Peyer's patch (tissue), 4 donors: ENCODE measurements at regions not wholly inside any gene's neighbourhood (a gene's known extent, or its start where the extent isn't known, plus 50 kb on each side); places are given as distances from the start of the nearest gene placed in this dataset.

Source experiments
- DNase-seq, 3 donors: peaks; one replicate each; pipeline ENCODE4 v3.0.0-alpha.2; 2017 to 2019
- H3K27ac ChIP-seq, 4 donors: fragments of 200-600 bp; sonication (generic); one replicate each; pipeline ENCODE4 v1.5.1; 2016 to 2019
- H3K27me3 ChIP-seq, 2 donors: fragments of 200-600 bp; sonication (generic); one replicate each; pipeline ENCODE4 v1.5.1; 2019
- H3K36me3 ChIP-seq, 3 donors: fragments of 200-600 bp; sonication (generic); one replicate each; pipeline ENCODE4 v1.5.1; 2016 to 2019
- H3K4me1 ChIP-seq, 4 donors: fragments of 200-600 bp; sonication (generic); one replicate each; pipeline ENCODE4 v1.5.1; 2016 to 2019
- H3K4me3 ChIP-seq, 4 donors: fragments of 200-600 bp; sonication (generic); 1 replicate in 3 of 4; 2 replicates in 1 of 4; pipeline ENCODE4 v1.5.1; 2016 to 2019; ENCODE audit warnings: mild to moderate bottlenecking in 1 of 4
- H3K9me3 ChIP-seq, 4 donors: fragments of 200-600 bp; sonication (generic); one replicate each; pipeline ENCODE4 v1.5.1; 2016 to 2019; ENCODE audit warnings: mild to moderate bottlenecking in 1 of 4
- CTCF ChIP-seq, 6 experiments: fragments of 450-650 bp in 4 of 6; fragments of 200-600 bp in 2 of 6; sonication (generic) in 1 of 6; IDR thresholded peaks; one replicate each; pipeline ENCODE4 v1.5.1; 2017 to 2019; ENCODE audit warnings: antibody characterized with exemption in 6 of 6, mild to moderate bottlenecking in 3 of 6, moderate library complexity in 1 of 6
- POLR2A ChIP-seq, 2 donors: fragments of 450-650 bp; IDR thresholded peaks; one replicate each; pipeline ENCODE4 v1.5.1; 2017; ENCODE audit warnings: antibody characterized with exemption in 2 of 2, mild to moderate bottlenecking in 2 of 2, moderate library complexity in 2 of 2

DNA sequence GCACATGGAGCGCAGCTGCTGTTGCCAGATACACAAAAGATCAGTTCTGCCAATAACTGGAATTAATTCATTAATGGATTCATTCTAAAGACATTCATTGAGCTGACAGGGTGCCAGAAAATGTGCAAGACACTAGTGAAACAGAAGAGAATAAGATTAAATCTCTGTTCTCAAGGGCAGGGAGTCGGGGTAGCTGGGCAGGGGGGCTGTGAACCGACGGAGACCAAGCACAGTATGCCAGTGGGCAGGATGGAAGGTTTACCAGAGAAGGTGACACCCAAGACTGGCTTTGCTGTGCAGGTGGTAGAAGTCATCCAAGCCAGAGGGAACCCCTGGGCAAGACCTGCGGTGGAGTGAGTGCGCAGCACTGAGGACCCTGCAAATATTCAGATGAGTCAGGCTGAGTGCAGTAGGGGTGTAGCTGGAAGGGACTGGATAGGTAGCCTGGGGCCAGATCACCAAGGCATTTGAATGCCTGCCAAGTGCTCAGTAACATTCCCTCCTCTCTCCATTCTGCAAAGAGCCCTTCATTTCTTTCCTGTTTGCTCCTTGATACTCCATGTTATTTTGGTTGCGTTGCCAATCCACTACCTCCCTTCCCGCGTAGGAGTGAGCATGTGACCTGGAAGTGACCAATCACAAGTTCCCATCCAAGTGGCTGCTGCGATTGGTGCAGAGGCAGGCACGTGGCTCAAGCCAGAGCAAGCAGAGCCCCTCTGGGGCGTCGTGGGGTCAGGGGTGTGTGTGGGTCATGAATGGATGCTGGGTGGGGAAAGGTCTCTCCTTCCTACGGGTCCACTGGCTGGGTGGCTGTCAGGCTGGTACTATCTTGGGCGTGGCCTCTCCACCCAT, 413.1 kb downstream of the PTPRU start:
- Histone ChIP-seq H3K27me3 (no peaks in the 10 kb centered on the region), H3K4me3 (no peak overlapping the region), H3K4me1 (no peaks in the 10 kb centered on the region), H3K36me3 (no peaks in the 10 kb centered on the region), H3K27ac (no peak overlapping the region), H3K9me3 (no peaks in the 10 kb centered on the region)
- TF ChIP-seq POLR2A (IDR thresholded peaks at IDR 0.05) = no peak
- TF ChIP-seq CTCF (IDR thresholded peaks at IDR 0.05) = no peak
- peak in 2 of 3 donors; percentile 3 to 13 for DNase-seq

DNA sequence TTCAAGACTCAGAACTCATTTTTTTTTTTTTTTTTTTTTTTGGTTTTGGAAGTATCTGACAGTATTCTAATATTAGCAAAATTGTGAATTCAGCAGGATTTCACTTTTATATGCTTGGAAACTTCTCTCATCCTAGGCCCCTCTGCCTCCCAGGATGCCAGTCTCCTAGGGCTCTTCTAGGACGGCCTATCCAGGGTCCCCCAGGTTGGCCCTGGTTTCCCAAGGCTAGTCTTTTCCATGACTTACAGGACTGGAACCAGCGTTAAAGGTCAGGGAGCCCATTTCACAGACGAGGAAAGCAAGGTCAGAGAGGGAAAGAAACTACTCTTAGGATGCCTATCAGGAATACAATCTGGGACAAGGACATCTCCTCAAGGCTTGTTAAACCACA, 412.5 kb downstream of the PTPRU start:
- H3K27me3 ChIP-seq = no peaks in the 10 kb centered on the region
- no peaks in the 10 kb centered on the region for H3K4me1 ChIP-seq
- no peak overlapping the region for H3K27ac ChIP-seq
- H3K9me3 ChIP-seq = no peaks in the 10 kb centered on the region
- no peak for DNase-seq
- TF ChIP-seq POLR2A (IDR thresholded peaks at IDR 0.05) (no peak), CTCF (IDR thresholded peaks at IDR 0.05) (no peak)
- H3K4me3 ChIP-seq = no peak overlapping the region
- no peaks in the 10 kb centered on the region for H3K36me3 ChIP-seq

DNA sequence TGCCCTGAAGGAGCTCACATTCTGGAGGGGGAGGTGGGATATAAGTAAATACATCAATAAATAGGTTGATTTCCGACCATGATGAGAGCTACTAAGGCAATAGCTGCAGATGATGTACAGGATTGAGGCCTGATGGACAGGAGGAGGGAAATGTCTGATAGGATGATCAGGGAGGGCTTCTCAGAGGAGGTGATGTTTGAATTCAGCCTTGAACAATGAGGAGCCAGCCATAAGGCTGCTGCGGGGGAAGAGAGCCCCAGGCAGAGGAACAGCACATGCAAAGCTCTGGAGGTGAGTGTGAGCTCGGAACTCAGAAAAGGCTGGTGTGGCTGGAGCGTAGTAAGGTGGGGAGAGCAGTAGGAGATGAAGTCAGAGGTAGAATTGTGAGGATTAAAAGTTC, 411.7 kb downstream of the PTPRU start:
- DNase-seq = peak in 1 of 3 donors; percentile 7
- Histone ChIP-seq H3K27ac (no peak overlapping the region), H3K36me3 (no peaks in the 10 kb centered on the region), H3K4me1 (no peaks in the 10 kb centered on the region), H3K27me3 (no peaks in the 10 kb centered on the region), H3K9me3 (no peaks in the 10 kb centered on the region), H3K4me3 (no peak overlapping the region)
- no peak for TF ChIP-seq CTCF (IDR thresholded peaks at IDR 0.05)
- TF ChIP-seq POLR2A (IDR thresholded peaks at IDR 0.05) = no peak

DNA sequence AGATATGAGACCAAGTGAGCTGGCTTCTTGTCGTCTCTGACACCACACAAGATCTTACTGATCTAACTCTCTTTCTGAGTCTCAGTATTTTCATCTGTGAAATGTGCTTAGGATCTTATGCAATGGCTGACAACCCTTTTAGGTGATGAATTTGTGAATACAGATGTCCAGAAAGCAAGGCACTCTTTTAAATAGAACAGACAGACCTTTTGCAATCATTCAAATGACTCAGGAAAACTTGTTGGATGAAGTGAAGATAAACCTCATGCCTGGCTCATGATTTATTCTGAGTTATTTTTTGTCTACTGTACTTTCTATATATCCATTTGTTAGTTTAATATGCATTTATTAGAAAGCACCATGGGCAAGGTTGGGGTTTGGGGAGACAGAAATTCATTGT, 411.3 kb downstream of the PTPRU start:
- H3K4me1 ChIP-seq = no peaks in the 10 kb centered on the region
- no peaks in the 10 kb centered on the region for H3K9me3 ChIP-seq
- TF ChIP-seq CTCF (IDR thresholded peaks at IDR 0.05) (no peak), POLR2A (IDR thresholded peaks at IDR 0.05) (no peak)

GRCh38 chr1:29646161-29646775, 409.9 kb downstream of the PTPRU start:
- no peak overlapping the region for H3K27ac ChIP-seq
- DNase-seq = peak in 1 of 3 donors; percentile 24
- H3K36me3 ChIP-seq = no peaks in the 10 kb centered on the region
- no peaks in the 10 kb centered on the region for H3K9me3 ChIP-seq
- no peak overlapping the region for H3K4me3 ChIP-seq
- H3K4me1 ChIP-seq = no peaks in the 10 kb centered on the region
- H3K27me3 ChIP-seq = no peaks in the 10 kb centered on the region
- TF ChIP-seq CTCF (IDR thresholded peaks at IDR 0.05) = no peak
- no peak for TF ChIP-seq POLR2A (IDR thresholded peaks at IDR 0.05)

More for the DNA sequence above, 411.3 kb downstream of the PTPRU start:
- Histone ChIP-seq H3K27ac (no peak overlapping the region), H3K27me3 (no peaks in the 10 kb centered on the region), H3K36me3 (no peaks in the 10 kb centered on the region), H3K4me3 (no peak overlapping the region)
- no peak for DNase-seq
